Epidermal melanocyte (primary cell): ENCODE measurements at regions not wholly inside any gene's neighbourhood (a gene's known extent, or its start where the extent isn't known, plus 50 kb on each side); places are given as distances from the start of the nearest gene placed in this dataset.
A peak's percentile ranks its signal among the peaks of the same experiment; 100 is the strongest.

ENCODE experiments used
- DNase-seq: peaks from one replicate; pipeline ENCODE4 v3.0.0; 2011; ENCODE audit warnings: low spot score; ENCODE audit not compliant: insufficient read length

GRCh38 chr6:33923857-33924514 lies 120.2 kb upstream of the MLN start:
- no peak for DNase-seq

GRCh38 chr6:33921745-33922144 lies 117.9 kb upstream of the MLN start:
- no peak for DNase-seq

GRCh38 chr6:33918175-33918695 lies 114.4 kb upstream of the MLN start:
- no peak for DNase-seq

GRCh38 chr6:33915134-33915533 lies 111.3 kb upstream of the MLN start:
- DNase-seq = no peak

- DNase-seq = no peak
Measured at GRCh38 chr6:33914645-33915044, 110.8 kb upstream of the MLN start.

- DNase-seq = no peak
Measured at GRCh38 chr6:33912195-33912594, 108.4 kb upstream of the MLN start.

GRCh38 chr6:33911488-33911887 lies 107.7 kb upstream of the MLN start:
- DNase-seq = no peak

- no peak for DNase-seq
Measured at GRCh38 chr6:33910594-33910993, 106.8 kb upstream of the MLN start.

GRCh38 chr6:33909737-33910136 lies 105.9 kb upstream of the MLN start:
- DNase-seq = no peak

- DNase-seq = no peak
Measured at GRCh38 chr6:33908025-33908424, 104.2 kb upstream of the MLN start.

- DNase-seq = no peak
Measured at GRCh38 chr6:33907227-33907626, 103.4 kb upstream of the MLN start.

- DNase-seq = no peak
Measured at GRCh38 chr6:33906439-33906838, 102.6 kb upstream of the MLN start.

- DNase-seq = no peak
Measured at GRCh38 chr6:33905071-33905609, 101.3 kb upstream of the MLN start.

GRCh38 chr6:33904747-33905065 lies 100.9 kb upstream of the MLN start:
- no peak for DNase-seq

- DNase-seq = no peak
Measured at GRCh38 chr6:33904050-33904746, 100.4 kb upstream of the MLN start.

GRCh38 chr6:33903579-33903978 lies 99.8 kb upstream of the MLN start:
- no peak for DNase-seq

GRCh38 chr6:33902457-33902853 lies 98.7 kb upstream of the MLN start:
- DNase-seq = no peak

- no peak for DNase-seq
Measured at GRCh38 chr6:33901822-33902456, 98.1 kb upstream of the MLN start.

- DNase-seq = no peak
Measured at GRCh38 chr6:33898771-33899170, 95.0 kb upstream of the MLN start.

GRCh38 chr6:33897189-33897780 lies 93.5 kb upstream of the MLN start:
- DNase-seq = peak; percentile 30

- no peak for DNase-seq
Measured at GRCh38 chr6:33896391-33897188, 92.8 kb upstream of the MLN start.
